A673 (cell line): ENCODE measurements at regions not wholly inside any gene's neighbourhood (a gene's known extent, or its start where the extent isn't known, plus 50 kb on each side); places are given as distances from the start of the nearest gene placed in this dataset.

Experiments used
- EZH2 ChIP-seq: fragments of 200-600 bp; sonication (generic); IDR thresholded peaks from 2 replicates; pipeline ENCODE4 v1.6.1; 2017; ENCODE audit warnings: borderline replicate concordance, low read depth, mild to moderate bottlenecking, mixed read lengths, antibody characterized with exemption, low read length; ENCODE audit not compliant: poor library complexity, severe bottlenecking
- TF ChIP-seq, protein P1 (sequence below): fragments of 300-800, 200-600 bp; sonication (generic); conservative IDR thresholded peaks from 2 replicates; pipeline ENCODE4 v1.5.1; 2017; ENCODE audit warnings: low read depth, mild to moderate bottlenecking, antibody characterized with exemption, low read length, moderate library complexity, mixed read lengths

DNA sequence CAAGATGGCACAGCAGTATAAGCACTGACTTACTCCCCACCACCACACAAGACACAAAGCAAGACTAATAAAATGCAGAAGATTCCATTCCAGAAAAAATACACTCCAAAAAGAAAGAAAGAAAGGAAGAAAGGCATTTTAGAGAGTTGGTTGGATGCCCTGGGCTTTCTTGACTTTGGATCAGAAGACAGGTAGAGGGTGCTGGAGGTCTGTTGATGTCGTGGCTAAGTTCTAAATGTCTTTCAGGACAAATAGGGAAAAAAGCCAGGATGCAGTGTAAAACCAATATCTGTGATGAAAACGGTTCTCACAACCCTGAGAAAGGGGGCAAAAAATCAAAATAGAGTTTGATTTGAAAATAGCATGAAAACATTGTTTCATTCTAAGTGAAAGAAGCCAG lies 555.2 kb upstream of the PRKX start:
- TF ChIP-seq EZH2, result no peak
- TF ChIP-seq, protein P1, sequence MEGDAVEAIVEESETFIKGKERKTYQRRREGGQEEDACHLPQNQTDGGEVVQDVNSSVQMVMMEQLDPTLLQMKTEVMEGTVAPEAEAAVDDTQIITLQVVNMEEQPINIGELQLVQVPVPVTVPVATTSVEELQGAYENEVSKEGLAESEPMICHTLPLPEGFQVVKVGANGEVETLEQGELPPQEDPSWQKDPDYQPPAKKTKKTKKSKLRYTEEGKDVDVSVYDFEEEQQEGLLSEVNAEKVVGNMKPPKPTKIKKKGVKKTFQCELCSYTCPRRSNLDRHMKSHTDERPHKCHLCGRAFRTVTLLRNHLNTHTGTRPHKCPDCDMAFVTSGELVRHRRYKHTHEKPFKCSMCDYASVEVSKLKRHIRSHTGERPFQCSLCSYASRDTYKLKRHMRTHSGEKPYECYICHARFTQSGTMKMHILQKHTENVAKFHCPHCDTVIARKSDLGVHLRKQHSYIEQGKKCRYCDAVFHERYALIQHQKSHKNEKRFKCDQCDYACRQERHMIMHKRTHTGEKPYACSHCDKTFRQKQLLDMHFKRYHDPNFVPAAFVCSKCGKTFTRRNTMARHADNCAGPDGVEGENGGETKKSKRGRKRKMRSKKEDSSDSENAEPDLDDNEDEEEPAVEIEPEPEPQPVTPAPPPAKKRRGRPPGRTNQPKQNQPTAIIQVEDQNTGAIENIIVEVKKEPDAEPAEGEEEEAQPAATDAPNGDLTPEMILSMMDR, result 0 out of 2 replicates have a peak, but pooled peaks have one; percentile 10
